22Rv1 (cell line): ENCODE measurements at regions not wholly inside any gene's neighbourhood (a gene's known extent, or its start where the extent isn't known, plus 50 kb on each side); places are given as distances from the start of the nearest gene placed in this dataset.

Experiments used
- ZFX ChIP-seq: fragments of 450-650 bp; IDR thresholded peaks from 2 replicates; pipeline ENCODE4 v1.6.1; 2017; ENCODE audit warnings: antibody characterized with exemption, borderline replicate concordance
- TF ChIP-seq, protein P1 (sequence below): fragments of 450-650 bp; IDR thresholded peaks from 2 replicates; pipeline ENCODE4 v1.5.1; 2017; ENCODE audit warnings: mild to moderate bottlenecking

- TF ChIP-seq, protein P1, sequence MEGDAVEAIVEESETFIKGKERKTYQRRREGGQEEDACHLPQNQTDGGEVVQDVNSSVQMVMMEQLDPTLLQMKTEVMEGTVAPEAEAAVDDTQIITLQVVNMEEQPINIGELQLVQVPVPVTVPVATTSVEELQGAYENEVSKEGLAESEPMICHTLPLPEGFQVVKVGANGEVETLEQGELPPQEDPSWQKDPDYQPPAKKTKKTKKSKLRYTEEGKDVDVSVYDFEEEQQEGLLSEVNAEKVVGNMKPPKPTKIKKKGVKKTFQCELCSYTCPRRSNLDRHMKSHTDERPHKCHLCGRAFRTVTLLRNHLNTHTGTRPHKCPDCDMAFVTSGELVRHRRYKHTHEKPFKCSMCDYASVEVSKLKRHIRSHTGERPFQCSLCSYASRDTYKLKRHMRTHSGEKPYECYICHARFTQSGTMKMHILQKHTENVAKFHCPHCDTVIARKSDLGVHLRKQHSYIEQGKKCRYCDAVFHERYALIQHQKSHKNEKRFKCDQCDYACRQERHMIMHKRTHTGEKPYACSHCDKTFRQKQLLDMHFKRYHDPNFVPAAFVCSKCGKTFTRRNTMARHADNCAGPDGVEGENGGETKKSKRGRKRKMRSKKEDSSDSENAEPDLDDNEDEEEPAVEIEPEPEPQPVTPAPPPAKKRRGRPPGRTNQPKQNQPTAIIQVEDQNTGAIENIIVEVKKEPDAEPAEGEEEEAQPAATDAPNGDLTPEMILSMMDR, result no peak
- TF ChIP-seq ZFX, result no peak
These were observed 347.2 kb upstream of the KLF6 start for GRCh38 chr10:4132216-4132556.
